M059J (cell line): ENCODE measurements at regions not wholly inside any gene's neighbourhood (a gene's known extent, or its start where the extent isn't known, plus 50 kb on each side); places are given as distances from the start of the nearest gene placed in this dataset.

Experiments used
- DNase-seq: peaks from one replicate; pipeline ENCODE4 v3.0.0-alpha.2; 2012; ENCODE audit warnings: low read depth

DNA sequence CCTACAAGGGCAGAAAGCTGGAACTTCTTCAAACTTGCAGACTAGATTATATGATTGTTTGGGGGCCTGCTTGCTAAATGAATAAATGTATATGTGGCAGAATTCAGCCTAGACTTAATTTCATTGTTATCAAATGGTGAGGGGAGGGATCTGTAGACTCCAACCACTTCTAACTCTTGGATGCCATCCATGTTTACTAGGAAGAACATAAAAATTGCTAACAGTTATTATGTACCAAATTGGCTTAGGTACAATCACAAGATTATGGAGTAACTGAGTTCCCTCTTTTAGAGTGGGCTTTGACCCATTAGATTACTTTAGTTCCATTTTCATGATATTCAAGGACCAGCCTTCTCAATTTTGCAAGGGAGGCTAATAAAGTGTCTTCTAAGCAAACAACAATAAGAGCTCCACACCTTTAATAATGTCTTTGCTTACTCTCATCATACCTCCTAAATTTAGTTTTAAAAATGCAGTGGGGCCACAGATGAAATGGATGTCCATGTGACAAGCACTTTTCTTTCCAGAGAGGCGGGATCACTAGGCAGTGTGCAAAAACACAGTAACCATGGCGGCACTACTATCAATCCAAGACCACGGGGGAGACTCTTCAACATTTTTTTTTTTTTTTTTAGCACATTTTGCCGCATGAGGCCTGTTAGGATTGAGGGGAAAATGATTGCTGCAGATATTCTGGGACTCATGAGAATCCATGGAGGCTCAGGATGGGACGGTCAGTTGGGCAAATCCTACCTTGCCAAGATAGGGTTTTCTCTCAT, 217.6 kb upstream of the SPRED2 start:
- DNase-seq, result no peak

- no peak for DNase-seq
These were observed 214.9 kb upstream of the SPRED2 start for GRCh38 chr2:65647249-65647842.

- no peak for DNase-seq
These were observed 208.3 kb upstream of the SPRED2 start for GRCh38 chr2:65640793-65641103.

DNA sequence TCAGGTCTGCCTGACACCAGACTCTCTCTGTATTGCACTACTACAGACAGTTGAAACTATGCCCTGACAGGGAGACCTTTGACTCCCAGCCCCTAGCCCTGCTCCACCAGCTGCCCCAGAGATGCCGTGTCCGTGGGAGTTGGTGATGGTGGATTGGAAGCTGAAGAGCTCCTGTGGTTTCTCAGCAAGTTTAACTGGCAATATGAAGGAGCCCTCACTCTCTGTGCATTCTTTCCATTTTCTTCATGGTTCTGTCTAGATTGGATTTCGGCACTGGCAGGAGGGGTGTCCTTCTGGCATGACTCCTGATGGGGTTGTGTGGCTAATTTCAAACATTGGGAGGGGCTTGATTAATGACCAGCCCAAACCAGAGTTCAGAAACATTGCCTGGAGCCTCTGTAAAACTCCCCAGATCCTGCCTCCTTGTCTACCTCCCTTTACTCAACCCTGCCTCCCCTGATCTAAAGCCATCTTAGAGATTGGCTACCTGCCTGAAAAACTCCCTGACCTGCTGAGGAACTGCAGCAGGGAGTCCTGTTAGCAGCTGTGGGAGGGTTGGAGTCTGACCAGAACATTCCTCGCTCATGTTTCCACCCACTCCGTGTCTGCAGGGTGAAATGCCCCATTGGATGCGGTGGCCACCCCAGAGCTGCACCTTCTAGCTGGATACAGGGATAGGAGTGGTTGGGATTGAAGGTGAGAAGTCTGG, 206.9 kb upstream of the SPRED2 start:
- DNase-seq, result peak; percentile 73

GRCh38 chr2:65638443-65638842, 206.0 kb upstream of the SPRED2 start:
- no peak for DNase-seq

GRCh38 chr2:65636813-65637483, 204.5 kb upstream of the SPRED2 start:
- DNase-seq, result no peak

- DNase-seq, result no peak
These were observed 203.6 kb upstream of the SPRED2 start for GRCh38 chr2:65636024-65636423.

DNA sequence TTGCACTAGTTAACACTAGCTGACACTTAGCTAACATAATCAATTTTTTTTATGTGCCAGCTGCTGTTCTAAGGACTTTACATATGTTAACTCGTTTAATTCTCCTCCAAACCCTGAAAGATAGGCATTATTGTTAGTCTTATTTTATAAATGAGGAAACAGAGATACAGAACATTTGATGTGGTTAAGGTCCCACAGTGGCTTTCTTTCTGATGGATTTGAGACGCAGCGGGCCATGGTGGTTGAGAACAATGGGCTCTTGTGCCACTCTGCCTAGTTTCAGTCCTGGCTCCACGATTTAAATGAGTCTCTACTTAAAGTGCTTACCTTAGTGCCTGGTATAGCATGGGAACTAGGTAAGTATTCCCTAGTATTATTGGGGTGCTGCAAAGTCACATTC, 201.9 kb upstream of the SPRED2 start:
- DNase-seq, result no peak

GRCh38 chr2:65630643-65631042, 198.2 kb upstream of the SPRED2 start:
- DNase-seq, result peak; percentile 47

- DNase-seq, result no peak
These were observed 195.8 kb upstream of the SPRED2 start for GRCh38 chr2:65628156-65628555.

GRCh38 chr2:65626831-65627230, 194.4 kb upstream of the SPRED2 start:
- no peak for DNase-seq

GRCh38 chr2:65625982-65626381, 193.6 kb upstream of the SPRED2 start:
- no peak for DNase-seq

GRCh38 chr2:65622951-65623535, 190.6 kb upstream of the SPRED2 start:
- DNase-seq, result no peak

GRCh38 chr2:65622499-65622898, 190.1 kb upstream of the SPRED2 start:
- no peak for DNase-seq

DNA sequence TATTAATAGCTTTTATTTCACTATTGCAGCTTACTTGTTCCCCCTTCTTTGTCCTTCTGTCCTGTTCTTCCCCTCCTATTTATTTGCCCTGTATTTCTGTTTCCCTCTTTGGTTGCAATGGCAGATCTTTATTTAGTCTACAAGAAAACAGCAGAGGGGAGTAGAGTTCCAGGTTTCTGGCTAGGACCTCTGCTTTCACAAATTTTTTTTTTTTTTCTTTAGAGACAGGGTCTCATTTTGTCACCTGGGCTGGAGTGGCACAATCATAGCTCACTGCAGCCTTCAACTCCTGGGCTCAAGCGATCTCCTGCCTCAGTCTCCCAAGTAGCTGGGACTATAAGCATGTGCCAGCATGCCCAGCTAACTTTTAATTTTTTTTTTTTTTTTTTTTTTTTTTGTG, 188.1 kb upstream of the SPRED2 start:
- no peak for DNase-seq

- no peak for DNase-seq
These were observed 187.6 kb upstream of the SPRED2 start for GRCh38 chr2:65620026-65620425.

DNA sequence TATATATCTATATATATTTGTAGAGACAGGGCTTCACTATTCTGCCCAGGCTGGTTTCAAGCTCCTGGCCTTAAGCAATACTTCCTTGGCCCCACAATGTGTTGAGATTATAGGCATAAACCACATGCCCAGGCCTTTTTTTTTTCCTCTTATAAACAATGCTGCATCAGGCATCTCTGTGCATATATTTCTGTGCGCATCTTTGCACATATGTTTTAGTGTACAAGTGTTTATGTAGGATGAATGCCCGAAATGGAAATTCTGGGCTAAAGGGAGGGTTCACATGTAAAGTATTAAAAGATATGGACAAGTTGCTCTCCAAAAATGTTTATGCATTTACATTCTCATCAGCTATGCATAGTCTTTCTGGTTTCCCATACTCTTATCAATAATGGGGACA, 183.2 kb upstream of the SPRED2 start:
- no peak for DNase-seq

DNA sequence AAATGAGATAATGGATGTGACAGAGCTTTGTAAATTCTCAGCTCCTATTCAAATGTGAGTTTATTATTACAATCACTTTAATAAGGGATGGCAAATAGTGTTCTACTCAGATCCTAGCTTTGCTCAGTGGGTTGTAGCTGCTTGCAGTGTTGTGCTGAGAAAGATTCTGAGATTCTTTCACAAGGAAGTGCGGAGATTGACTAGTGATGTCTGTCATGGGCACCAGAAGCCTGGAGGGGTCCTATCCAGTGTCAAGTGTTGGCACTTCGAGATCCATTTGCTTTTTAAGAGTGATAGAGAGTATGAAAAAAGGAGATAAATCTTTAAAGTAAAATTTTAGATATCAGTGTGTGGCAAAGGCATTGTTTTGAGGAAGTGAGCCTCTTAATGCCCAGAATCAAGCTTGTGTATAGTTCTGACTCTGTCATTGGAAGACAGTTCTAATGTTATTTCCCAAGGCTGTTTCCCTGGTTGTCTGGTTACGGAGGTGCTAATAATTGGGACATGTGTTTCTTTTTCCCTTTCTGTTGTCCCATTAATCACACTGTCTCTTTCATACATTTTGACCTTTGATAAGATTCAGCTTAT, 181.7 kb upstream of the SPRED2 start:
- no peak for DNase-seq

DNA sequence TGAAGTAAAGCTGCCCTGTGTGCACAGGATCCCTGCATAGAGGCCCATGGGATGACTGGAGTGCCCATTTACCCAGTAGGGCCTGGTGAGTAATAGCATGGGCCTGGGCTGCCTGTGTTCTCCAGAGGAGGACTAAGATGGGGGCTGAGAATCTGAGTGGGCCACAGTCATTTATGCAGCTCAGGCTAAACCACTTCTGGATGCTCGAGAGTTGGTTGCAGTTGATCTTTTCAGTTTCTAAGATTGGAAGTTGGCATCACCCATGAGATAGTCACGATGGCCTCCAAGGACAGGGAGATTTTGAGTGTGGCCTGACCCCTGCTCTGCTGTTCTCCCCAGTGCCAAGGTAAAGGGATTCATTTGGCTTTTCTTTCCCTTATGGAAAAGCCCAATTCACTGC, 179.1 kb upstream of the SPRED2 start:
- DNase-seq, result no peak

- DNase-seq, result no peak
These were observed 176.5 kb upstream of the SPRED2 start for GRCh38 chr2:65608916-65609315.

GRCh38 chr2:65608466-65608865, 176.1 kb upstream of the SPRED2 start:
- DNase-seq, result no peak
